GM21786 (cell line): ENCODE measurements at regions not wholly inside any gene's neighbourhood (a gene's known extent, or its start where the extent isn't known, plus 50 kb on each side); places are given as distances from the start of the nearest gene placed in this dataset.

Experiments
- ATAC-seq: cut with Tn5 transposase; IDR thresholded peaks from one replicate; pipeline ENCODE4 v1.9.1; 2021; ENCODE audit not compliant: unreplicated experiment

DNA sequence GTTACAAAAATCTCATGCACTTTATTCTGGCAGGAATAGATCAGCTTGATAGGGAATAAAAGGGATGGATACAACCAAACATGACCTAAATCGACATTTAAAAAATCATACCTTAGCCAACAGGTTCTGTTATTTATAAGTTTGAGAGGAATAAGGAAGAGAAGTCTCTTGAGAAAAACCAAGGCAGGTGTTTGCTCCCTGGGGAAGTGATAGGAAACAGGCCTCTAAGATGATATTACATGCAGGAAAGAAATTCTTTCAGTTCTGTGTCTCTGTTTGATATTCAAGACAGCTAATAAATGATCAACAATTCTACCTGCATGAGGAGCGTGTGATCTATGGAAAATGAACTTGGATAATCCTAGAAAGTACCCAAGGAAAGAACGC lies 184.8 kb upstream of the ZEB2 start:
- no peak for ATAC-seq

DNA sequence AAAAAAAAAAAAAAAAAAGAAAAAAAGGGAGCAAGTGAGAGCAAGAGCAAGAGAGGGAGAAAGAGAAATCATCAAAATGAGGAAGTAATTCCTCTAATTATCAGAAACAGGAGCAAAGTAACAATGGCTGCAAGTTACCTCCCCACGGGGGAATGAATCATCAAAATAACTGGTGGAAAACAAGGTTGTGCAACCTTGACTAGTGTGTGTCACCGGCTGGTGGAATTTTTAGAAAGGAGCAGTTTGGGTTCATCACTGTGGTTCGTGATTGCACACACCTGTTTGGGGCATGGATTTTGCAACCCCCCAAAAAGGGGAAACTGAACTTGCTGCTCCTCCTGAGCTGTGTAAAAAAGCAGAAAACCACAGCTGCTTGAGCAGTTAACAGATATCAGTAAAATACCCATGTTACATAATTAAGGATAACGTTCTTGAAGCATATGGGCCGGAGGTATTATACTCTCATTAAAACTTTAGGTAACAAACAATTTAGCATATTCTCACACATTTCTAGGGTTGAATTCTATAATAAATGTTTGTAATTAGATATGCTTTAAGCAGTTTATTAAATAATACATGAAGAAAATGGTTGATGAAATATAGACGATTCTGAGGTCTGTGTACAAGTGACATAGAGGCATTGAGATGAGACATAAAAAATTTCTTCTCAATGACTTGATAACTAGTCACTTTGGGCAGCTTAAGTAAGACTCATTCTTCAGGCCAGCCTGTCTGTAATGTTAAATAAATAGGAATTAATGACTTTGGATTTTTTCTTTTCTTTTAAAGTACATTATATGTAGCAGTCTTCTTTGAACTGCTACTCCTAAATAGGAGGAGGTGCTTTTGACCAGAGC lies 184.2 kb upstream of the ZEB2 start:
- no peak for ATAC-seq

- ATAC-seq: no peak
Observed at GRCh38 chr2:144702051-144702450, 182.1 kb upstream of the ZEB2 start.

DNA sequence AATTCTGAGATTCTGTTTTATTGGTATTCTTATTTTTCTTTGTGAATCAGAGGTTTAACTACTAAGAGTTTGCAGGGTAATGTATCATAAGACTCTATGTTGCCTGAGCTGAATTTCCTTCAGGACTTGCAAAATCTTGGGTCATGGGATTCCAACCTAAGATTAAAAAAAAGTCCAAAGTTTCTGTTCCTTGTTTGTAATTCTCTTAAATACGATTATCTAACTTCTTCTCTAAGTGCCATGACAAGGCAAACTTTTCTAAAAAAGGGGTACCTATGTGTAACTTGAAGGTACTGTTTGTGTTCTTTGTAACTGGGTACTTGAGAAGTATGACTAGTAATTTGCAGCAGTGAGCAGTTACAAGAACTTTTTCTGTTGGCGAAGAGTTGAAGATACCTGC lies 181.3 kb upstream of the ZEB2 start:
- no peak for ATAC-seq

DNA sequence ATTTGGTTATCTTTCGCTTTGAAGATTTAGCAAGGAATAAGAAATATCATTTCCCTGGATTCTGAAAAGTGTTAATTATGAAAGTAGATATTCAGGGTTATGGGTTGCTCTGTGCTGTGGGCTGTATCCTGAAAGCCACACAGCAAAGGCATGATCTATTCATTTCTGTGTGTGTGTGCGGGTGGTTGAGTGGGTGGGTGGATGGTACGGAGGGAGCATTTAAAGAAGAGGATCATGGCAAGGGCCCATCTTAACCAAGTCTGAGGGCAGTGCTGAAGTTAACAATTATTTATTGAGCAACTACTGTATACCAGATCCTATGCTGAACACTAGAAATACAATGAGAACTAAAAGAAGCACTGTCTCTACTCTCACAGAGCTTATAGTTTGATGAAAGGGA lies 178.2 kb upstream of the ZEB2 start:
- no peak for ATAC-seq

DNA sequence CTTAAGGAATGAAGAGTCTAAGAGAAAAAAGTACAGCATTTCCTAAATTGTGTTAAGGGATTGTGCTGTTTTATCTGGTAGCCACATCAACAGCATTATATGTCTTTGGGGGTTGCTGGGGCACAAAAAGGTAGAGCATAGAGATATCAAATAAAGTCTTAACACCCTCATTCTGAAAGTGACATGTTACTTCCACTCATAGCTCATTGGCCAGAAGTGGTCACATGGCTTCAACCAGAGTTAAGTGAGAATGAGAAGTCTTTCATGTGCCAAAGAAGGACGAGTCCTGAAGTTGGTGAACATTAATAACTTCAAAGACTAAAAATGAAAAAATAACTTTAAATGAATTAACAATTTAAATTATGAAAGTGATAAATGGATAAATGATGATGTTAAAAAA lies 175.7 kb upstream of the ZEB2 start:
- ATAC-seq: no peak

- no peak for ATAC-seq
Observed at GRCh38 chr2:144694456-144694855, 174.5 kb upstream of the ZEB2 start.

GRCh38 chr2:144693179-144693578 lies 173.3 kb upstream of the ZEB2 start:
- ATAC-seq: no peak

GRCh38 chr2:144692661-144693060 lies 172.7 kb upstream of the ZEB2 start:
- ATAC-seq: no peak

DNA sequence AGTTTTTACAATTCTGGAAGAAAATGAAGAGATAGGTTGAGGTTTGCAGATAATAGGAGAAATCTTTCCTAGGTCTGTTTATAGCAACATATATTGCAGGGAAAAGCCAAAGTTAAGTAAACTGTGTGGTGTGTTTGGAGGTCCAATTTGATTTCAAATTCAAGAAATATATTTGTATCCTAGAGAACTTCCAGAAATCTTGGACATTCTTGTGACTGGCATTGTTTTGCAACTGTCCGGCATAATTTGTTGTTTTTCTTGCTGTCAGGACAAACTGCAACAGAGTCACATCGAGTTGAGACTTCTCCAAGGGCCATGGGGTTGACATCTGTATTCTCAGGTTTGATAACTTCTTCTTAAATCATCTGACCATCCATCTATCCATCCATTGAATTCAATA lies 170.9 kb upstream of the ZEB2 start:
- no peak for ATAC-seq

DNA sequence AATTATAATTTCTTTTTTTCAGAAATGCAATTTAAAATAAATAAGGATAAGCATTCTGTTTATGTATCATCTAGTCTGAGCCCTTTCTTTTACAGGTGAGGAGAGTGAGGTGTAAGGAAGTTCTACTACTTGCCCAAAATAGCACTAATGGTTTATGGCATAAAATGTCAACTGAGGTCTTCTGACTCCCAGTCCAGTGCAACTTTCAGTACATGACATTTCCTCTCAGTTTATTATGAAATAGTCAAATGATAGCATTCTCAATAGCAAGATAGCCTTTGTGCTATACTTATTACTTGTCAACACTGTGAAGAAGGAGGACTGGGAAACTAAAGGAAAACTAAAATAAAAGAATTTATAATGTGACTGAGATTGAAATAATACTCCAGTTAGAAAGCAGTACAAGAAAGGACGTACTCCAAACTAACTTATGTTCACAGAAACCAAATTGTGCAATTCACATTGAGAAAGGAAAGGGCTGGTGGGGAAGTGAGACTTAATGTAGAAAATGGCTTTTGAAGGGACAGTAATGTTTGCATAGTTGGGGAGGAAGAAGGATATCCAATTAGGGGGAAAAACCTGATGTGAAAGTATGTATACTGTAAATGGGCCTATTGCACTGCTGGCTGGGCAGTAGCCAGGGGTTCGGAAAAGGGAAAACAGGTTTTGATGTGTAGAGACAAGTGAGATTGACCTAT lies 166.7 kb upstream of the ZEB2 start:
- ATAC-seq: no peak

GRCh38 chr2:144683966-144684365 lies 164.0 kb upstream of the ZEB2 start:
- ATAC-seq: no peak

DNA sequence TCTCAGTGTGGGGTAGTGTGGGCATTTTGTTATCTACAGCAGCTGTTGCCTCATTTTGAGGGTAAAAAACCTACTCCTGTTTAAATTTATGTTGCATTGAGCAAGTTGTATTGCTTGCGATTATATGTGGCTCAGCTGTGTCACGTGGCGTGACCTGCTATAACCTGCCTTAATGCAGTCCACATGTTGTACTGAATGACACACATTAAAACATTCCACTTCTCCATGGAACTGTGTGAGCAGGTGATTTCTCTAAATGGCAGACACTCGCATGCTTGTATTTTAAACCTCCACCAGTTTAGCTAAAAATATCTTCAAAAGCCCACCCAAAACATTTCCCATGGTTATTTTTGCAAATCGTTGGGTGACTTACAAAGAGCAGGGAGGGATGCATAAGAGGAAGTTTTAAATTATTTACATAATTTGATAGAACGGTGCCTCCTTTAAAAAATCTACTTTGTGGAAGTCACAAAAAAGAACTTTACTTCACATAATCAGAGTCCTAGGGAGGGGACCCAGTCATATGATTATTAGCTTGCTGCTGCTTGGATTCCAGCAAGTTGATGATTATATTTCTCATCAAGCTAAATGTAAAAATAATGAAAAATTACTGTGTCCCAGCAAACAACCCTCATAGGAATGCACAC lies 163.3 kb upstream of the ZEB2 start:
- ATAC-seq: no peak

- ATAC-seq: no peak
Observed at GRCh38 chr2:144682248-144682647, 162.3 kb upstream of the ZEB2 start.

- no peak for ATAC-seq
Observed at GRCh38 chr2:144681389-144681788, 161.5 kb upstream of the ZEB2 start.

DNA sequence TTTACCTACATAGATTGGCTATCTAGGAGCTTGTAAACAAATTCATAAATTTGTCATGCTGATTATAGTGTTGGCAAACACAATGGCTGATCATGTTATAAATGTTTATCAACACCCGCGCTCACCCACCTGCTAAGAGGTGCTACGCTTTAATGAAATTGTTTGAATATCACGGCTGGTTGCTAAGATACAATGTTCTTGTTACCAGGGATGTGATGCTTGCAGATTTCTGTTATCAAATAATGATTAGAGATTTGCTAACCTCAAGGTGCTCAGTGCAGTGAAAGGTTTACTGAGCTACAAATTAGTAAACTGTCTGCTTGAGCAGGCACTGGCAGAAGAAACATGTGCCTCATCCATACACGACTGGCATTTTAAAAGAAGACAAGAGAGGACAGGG lies 160.0 kb upstream of the ZEB2 start:
- ATAC-seq: no peak

GRCh38 chr2:144678736-144679135 lies 158.8 kb upstream of the ZEB2 start:
- ATAC-seq: no peak

GRCh38 chr2:144675731-144676130 lies 155.8 kb upstream of the ZEB2 start:
- no peak for ATAC-seq

- ATAC-seq: no peak
Observed at GRCh38 chr2:144675331-144675730, 155.4 kb upstream of the ZEB2 start.

GRCh38 chr2:144674071-144674470 lies 154.2 kb upstream of the ZEB2 start:
- ATAC-seq: no peak

DNA sequence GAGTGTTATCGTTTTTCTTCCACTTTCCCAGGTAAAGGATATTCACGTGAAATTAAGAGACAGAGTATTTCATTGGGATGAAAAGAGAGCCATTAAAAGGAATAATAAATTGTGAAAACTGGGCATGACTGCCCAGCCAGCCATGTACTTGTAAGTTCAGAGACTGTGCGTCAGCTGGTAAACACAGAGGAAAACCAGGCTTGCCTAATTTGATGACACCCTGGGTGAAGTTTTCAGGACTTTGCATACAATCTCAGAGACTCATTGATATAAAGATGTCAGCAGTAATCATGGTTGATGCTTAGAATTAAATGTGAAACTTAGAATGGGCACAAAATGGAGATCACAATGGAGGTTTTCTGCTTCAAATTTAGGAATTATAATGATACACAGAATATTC lies 153.5 kb upstream of the ZEB2 start:
- no peak for ATAC-seq
